Ovary (tissue), 3 donors: ENCODE measurements at regions not wholly inside any gene's neighbourhood (a gene's known extent, or its start where the extent isn't known, plus 50 kb on each side); places are given as distances from the start of the nearest gene placed in this dataset.

Source experiments
- CTCF ChIP-seq, 3 donors: fragments of 450-650 bp in 2 of 3; fragments of 200-600 bp in 1 of 3; IDR thresholded peaks; one replicate each; pipeline versions ENCODE4 v1.5.1 to v1.8.0; 2016 to 2022; ENCODE audit warnings: antibody characterized with exemption in 3 of 3, mild to moderate bottlenecking in 1 of 3
- POLR2A ChIP-seq: fragments of 450-650 bp; IDR thresholded peaks from one replicate; pipeline ENCODE4 v1.6.1; 2017; ENCODE audit warnings: antibody characterized with exemption, mild to moderate bottlenecking, moderate library complexity
- donor health status: DM: no; HTN: no; CAD: no.

GRCh38 chr11:10634407-10634806 lies 59.1 kb downstream of the IRAG1 start:
- TF ChIP-seq POLR2A (no peak), CTCF (IDR thresholded peaks at IDR 0.05) (no peak)
